HTR-8/SVneo (cell line): ENCODE measurements at regions not wholly inside any gene's neighbourhood (a gene's known extent, or its start where the extent isn't known, plus 50 kb on each side); places are given as distances from the start of the nearest gene placed in this dataset.

ENCODE experiments used
- DNase-seq: peaks from one replicate; pipeline ENCODE4 v3.0.0; 2011; ENCODE audit warnings: low spot score, mixed read lengths; ENCODE audit not compliant: insufficient read length
- FAIRE-seq: peaks from 2 replicates; lab custom pipeline; 2011; peaks lifted over from hg19 to GRCh38; lab: Jason Lieb, UNC

- FAIRE-seq, result no peak
- no peak for DNase-seq
Measured at GRCh38 chr12:126627596-126627995, 1562.4 kb downstream of the AACS start.

DNA sequence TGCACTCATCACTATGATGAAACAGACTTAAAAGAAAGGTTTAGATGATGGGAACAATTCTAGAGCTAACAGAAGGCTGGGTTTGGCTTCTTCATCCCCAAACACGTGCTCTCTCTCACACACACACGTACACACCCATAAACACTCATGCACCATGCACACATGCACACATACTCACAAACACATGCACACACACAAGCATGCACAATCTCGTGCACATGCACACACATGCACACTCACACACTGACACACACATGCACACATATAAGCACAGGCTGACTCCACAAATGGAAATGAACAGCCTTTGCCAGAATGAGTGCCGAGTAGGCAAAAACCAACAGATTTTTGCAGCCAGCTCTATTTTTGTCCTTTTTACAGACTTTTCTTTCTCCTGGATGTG is 1571.6 kb downstream of the AACS start:
- DNase-seq (no peak), FAIRE-seq (no peak)

GRCh38 chr12:126644236-126645020 is 1579.2 kb downstream of the AACS start:
- no peak for FAIRE-seq
- DNase-seq, result no peak

DNA sequence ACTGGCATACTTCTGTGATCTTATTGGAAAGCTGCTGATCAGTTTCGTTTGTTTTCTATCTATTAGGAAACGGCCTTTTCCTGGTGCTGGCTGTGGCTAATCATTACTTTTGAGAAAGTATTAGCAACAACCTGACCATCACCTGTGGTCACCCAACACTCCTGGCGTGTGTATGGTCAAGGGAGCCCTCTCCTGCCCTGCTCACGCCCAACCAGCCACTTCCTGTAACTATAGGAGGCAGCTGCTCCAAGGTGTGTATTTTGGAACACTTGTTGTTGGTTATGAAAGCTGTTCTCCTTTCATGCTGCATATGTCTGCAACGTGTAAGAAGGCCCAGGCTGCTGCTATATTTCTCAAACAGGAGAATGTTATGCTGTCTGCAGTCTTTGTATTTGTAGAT is 1582.8 kb downstream of the AACS start:
- DNase-seq (no peak), FAIRE-seq (no peak)

- FAIRE-seq (no peak), DNase-seq (no peak)
Measured at GRCh38 chr12:126651133-126651532, 1585.9 kb downstream of the AACS start.

DNA sequence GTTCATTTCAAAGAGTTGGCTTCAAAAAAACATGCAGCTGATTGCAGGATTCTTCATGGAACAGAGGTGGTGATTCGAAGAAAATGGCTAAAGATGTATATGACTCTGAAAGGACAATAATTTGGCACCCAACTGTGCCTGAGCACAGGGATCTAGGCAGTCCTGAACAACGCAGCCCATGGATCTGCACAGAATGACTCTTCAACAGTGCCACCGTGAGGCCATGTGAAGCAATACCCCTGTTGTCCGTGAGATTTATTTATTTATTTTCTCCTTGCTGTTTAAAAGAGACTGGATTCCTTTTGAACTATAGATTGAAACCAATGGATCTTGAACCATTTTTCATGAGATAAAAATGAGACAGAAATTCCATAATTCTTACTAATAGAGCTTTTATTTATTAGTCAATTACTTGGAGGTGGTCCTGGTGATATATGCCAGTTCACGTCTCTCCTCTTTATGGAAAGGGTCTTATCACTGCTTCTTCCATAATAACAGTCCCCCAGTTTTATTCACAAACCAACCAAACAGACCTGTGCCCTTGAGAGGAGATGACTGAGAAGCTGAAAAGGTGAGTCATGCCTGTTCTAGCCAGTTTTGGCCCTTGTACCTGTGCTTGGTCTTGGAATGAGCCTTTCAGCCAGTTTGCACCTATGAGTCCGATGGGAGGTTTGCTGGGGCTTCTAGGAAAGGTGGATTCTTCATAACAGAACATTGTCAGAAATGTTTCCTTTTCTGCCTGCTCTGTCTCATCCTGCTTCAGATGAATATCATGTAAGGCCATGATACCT is 1598.3 kb downstream of the AACS start:
- no peak for FAIRE-seq
- DNase-seq, result no peak

- DNase-seq (no peak), FAIRE-seq (no peak)
Measured at GRCh38 chr12:126667339-126667738, 1599.6 kb upstream of the TMEM132C start.

DNA sequence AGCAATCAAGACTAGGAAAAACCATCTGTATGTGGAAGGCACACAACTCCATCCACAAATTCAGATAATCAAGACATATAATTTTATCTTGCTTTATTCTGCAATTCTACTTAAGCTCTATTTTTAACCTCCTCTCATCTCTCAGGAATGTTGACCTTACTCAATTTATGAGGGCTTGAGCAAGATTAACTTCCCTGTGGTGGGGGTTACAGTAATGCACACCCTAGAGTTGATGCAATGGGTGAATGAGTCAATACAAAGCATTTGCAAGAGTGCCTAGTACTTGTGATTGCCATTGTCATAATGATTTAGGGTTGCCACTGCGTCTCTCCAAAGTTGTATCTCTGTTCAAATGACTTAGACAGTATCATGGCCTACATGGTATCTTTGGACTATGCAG is 1598.4 kb upstream of the TMEM132C start:
- DNase-seq (no peak), FAIRE-seq (no peak)

GRCh38 chr12:126668961-126669360 is 1598.0 kb upstream of the TMEM132C start:
- FAIRE-seq (no peak), DNase-seq (peak; percentile 4)

GRCh38 chr12:126676434-126676833 is 1590.5 kb upstream of the TMEM132C start:
- FAIRE-seq, result no peak
- no peak for DNase-seq

DNA sequence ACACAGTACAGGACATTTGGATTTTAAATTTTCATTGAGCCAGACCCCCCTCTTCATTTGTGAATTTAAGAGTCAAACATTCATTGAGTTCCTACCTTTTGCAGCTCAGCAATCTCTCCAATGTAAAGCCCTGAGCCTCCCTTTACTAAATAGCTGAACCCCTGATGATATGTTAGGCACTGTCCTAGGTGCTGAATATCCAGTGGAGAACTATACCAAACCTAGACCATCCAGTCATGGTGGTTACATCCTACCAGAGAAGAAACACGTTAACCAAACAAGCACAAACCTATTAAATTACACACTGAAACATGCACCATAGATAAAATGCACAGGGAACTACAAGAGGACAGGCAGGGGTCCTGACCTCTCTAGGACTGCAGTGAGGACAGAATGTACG is 1585.3 kb upstream of the TMEM132C start:
- FAIRE-seq (no peak), DNase-seq (no peak)

DNA sequence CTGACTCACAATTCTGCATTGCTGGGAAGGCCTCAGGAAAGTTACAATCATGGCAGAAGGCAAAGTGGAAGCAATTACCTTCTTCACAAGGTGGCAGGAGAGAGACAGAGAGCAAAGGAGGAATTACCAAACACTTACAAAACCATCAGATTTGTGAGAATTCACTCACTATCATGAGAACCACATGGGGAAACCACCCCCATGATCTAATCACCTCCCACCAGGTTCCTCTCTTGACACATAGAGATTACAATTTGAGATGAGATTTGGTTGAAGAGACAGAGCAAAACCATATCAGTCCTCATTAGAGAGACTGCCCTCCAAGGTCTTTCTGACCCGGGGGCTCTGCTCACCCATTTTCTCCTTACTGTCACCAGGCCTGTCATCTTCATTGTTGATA is 1582.3 kb upstream of the TMEM132C start:
- no peak for DNase-seq
- no peak for FAIRE-seq

DNA sequence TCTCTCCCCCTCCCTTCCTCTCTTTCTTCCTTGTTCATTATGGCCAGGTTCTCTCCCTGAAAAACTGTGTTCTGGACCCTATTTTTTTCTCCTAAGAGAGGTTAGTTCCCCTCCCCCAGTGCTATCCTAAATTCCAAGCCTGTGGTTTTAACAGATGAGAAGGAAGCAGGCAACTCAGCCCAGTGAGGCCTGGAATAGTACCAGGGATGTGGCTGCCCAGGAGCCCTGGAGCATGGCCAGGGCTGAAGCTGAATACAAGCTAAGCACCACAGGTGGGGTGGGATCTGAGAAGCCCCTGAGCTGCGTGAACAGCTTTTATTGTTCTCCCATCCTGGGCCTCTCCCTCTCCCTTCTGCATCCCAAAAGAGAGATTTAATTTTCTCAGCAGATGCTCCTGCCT is 1581.3 kb upstream of the TMEM132C start:
- DNase-seq (no peak), FAIRE-seq (no peak)

GRCh38 chr12:126688556-126688955 is 1578.4 kb upstream of the TMEM132C start:
- FAIRE-seq, result no peak
- DNase-seq, result no peak

DNA sequence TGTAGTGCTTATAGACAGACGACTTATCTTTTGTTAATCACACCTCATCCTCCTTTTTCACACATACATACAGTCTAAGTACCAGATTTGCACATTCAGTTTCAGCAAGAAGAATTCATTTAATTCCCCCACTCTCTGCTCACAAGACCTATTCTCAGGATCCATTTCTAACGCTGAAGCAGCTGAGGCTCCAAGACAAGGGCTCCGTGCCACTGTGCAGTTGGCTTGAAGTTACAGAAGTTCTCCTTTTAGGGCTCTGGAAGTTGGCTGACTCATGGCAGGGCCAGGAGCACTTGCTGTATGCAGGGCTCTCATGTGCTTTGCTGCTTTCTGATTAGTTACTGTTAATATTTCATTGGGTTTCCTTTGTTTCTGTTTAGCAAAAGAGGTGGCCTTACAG is 1566.9 kb upstream of the TMEM132C start:
- FAIRE-seq (no peak), DNase-seq (no peak)

DNA sequence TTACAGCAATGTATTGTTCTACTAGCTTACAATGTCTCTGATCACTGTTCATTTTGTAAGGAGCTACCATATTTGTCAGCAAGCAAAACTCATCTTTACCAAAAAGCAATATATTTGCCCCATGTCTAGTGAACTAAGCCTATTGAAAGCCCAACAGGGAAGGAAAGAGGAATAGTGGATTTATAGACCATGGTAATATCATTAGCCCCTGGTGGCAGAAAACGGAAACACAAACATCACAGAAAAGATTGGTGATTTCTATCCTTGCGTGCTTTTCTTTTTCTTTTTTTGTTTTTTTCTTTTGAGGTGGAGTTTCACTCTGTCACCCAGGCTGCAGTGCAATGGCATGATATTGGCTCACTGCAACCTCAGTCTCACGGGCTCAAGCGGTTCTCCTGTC is 1562.4 kb upstream of the TMEM132C start:
- DNase-seq, result no peak
- FAIRE-seq, result no peak

DNA sequence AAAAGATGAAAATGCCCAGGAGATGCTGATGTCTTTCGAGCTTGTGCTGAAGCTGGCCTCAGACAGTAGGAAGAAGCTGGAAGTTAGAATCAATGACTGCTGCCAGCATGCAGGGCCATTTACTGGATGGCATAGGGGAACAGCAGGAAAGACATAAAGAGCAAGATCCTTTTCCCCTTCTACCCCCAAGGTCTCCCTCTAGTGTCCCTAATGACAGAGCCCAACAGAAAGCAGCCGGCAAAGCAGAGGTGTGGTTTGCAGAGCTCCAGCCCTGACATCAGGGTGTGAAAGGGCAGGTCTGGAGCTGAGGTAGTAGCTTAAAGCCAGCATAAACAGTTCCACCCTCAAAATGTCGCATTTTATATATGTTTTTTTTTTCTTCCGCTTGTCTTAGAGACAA is 1560.7 kb upstream of the TMEM132C start:
- FAIRE-seq (no peak), DNase-seq (no peak)

DNA sequence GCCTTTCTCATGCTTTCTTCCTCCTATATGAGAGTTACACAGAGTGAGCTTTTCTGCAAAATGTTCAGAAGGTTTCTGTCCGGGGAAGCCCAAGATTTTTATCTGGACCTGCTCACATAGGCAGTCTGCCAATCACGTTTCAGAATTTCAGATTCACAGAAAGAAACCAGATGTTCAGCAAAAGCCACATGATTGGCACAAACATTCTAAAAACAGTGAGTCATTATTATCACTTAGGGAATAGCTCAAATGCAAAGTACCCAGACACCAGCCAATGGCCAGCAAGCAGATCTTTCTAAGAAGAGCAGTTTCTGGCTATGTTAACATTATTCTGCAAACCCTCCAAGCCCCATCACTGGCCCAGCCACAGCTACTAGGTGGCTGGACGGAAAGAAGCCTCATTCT is 1558.5 kb upstream of the TMEM132C start:
- DNase-seq, result no peak
- FAIRE-seq, result no peak

GRCh38 chr12:126718365-126718764 is 1548.6 kb upstream of the TMEM132C start:
- FAIRE-seq (no peak), DNase-seq (no peak)

DNA sequence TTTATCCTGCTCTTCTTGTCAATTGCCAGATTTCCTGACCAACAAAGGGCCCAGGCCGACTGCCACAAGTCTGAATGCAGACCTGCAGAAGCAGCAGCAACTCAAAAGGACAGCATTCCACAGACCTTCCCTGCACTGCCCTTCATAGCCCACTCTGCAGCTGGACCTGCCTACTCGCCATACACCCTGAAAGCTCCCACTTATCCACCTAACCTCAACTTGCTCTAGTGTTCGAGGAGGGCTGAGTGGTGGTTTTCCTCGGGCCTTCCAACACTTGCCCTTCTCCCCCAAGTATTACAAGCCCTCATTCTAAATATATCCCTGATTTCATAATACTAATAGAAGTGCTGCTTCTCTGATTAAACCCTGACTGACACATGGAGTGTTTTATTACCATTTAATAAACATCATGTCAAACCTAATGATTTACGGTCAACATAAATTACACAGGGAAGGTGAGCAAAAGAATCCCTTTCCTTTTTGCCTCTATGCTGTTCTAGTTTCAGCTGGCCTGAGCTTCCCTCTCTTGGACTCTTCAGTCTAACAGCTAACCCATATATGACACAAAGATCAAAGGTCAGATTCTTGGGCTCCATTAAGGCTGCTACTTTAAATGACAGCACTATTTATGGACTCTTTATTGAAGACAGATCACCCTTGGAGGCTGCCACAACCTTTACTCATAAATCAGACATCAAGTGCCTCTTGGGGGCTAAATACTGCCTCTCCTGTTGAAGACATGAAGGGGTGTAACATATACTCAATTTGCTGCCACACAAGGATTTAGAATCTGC is 1546.9 kb upstream of the TMEM132C start:
- FAIRE-seq (no peak), DNase-seq (no peak)
